Calu3 (cell line): ENCODE measurements at regions not wholly inside any gene's neighbourhood (a gene's known extent, or its start where the extent isn't known, plus 50 kb on each side); places are given as distances from the start of the nearest gene placed in this dataset.

ENCODE experiments used
- BruUV-seq: library from RNA; stranded (reverse); fragments of 400-500 nt; replicated peaks from 2 replicates; lab custom pipeline; 2021; lab: Mats Ljungman, UMichigan
- CTCF ChIA-PET: fragments of 300-600 bp; sonication (Branson Sonifier 250); formaldehyde crosslinking; loops from one replicate; lab custom pipeline; 2022; ENCODE audit warnings: antibody characterized with exemption; lab: Charles Lee
- DNase-seq: peaks from one replicate; pipeline ENCODE4 v3.0.0; 2022
- H3K27ac Mint-ChIP-seq: one replicate; pipeline ENCODE4 v1.8.0; 2022; ENCODE audit warnings: mixed read lengths; ENCODE audit not compliant: unreplicated experiment
- H3K27me3 Mint-ChIP-seq: one replicate; pipeline ENCODE4 v1.8.0; 2022; ENCODE audit warnings: mixed read lengths; ENCODE audit not compliant: unreplicated experiment
- H3K36me3 Mint-ChIP-seq: one replicate; pipeline ENCODE4 v1.8.0; 2022; ENCODE audit warnings: mild to moderate bottlenecking, moderate library complexity, mixed read lengths; ENCODE audit not compliant: insufficient read depth, unreplicated experiment
- H3K4me1 Mint-ChIP-seq: one replicate; pipeline ENCODE4 v1.8.0; 2022; ENCODE audit warnings: mild to moderate bottlenecking, low read depth, mixed read lengths; ENCODE audit not compliant: unreplicated experiment
- H3K4me3 Mint-ChIP-seq: one replicate; pipeline ENCODE4 v1.8.0; 2022; ENCODE audit warnings: mild to moderate bottlenecking, low read depth, moderate library complexity, mixed read lengths; ENCODE audit not compliant: unreplicated experiment
- H3K9me3 Mint-ChIP-seq: one replicate; pipeline ENCODE4 v1.8.0; 2022; ENCODE audit warnings: low read depth, mixed read lengths; ENCODE audit not compliant: unreplicated experiment
- intact Hi-C: fragments of 100-400 bp; cut with micrococcal nuclease; formaldehyde crosslinking; loops from one replicate; pipeline ENCODE4 v1.10.0; 2022; ENCODE audit not compliant: unreplicated experiment
- TF ChIP-seq, protein P1 (sequence below): fragments of 200-600 bp; IDR thresholded peaks from one replicate; pipeline ENCODE4 v1.8.0; 2022; ENCODE audit warnings: antibody characterized with exemption; ENCODE audit not compliant: unreplicated experiment

DNA sequence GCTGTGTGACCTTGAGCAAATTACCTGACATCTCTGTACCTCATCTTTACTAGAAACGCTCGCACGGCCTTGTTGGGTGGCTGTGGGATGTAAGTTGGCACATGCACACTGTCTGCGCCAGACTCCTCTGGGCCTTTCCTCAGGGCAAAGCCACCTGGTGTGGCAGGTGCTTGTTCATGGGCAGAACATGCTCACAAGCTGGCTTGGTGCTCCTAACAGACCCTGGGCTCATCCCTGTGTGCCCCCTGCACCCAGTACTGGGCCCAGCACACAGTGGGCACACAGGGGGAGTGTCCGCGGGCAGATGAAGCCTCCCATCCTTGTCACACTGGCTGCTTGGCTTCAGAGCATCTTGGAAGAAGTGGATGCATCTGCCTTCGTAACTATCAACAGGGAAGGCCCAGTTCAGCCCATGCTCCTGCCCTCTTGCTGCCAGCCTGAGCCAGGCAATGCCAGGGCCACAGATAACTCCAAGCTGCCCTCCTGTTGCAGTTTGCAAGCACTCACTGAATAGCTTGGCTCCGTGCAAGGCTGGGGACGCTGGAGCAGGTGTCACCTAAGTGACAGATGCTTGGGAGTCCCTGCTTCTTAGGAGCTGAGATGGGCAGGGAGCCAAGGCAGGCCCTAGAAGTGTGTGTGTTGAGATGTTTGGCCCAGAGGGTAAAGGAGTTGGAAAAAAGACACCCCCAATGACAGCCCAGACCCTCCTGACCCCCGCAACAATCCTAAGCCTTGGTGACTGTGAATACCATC is 123.9 kb downstream of the TUBA3C start:
- CTCF ChIA-PET: no interaction called here
- no peaks in the 10 kb centered on the region for H3K9me3 Mint-ChIP-seq
- H3K36me3 Mint-ChIP-seq: no peaks in the 10 kb centered on the region

DNA sequence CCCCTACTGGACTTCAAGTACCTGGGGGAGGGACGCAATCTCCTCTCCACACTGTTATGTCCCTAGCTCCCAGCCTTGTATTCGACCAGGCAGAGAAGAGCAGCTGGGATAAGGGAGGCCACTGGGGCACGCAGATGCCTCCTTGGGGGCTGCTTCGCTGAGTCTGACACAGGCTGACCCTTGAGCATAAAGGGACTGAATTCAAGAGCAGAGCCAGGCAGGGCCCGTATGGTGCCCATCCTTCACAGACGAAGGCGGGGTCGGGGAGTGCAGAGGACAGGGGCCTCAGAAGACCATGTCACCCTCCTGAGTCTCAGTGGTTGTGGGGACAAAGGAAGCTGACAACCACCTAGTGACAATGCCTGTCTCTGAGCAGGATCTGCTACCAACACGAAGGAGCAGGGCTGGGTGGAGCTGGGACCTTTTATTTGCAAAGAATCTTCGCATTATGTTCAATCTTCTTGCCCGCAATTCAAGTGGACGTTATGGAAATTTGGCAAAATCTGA is 124.6 kb downstream of the TUBA3C start:
- Mint-ChIP-seq H3K27ac (no peak overlapping the region), H3K4me3 (no peak overlapping the region), H3K9me3 (peaks cover 6% of the 10 kb centered on the region), H3K4me1 (no peaks in the 10 kb centered on the region), H3K36me3 (no peaks in the 10 kb centered on the region), H3K27me3 (no peaks in the 10 kb centered on the region)
- intact Hi-C loops: no loop called here
- TF ChIP-seq, protein P1, sequence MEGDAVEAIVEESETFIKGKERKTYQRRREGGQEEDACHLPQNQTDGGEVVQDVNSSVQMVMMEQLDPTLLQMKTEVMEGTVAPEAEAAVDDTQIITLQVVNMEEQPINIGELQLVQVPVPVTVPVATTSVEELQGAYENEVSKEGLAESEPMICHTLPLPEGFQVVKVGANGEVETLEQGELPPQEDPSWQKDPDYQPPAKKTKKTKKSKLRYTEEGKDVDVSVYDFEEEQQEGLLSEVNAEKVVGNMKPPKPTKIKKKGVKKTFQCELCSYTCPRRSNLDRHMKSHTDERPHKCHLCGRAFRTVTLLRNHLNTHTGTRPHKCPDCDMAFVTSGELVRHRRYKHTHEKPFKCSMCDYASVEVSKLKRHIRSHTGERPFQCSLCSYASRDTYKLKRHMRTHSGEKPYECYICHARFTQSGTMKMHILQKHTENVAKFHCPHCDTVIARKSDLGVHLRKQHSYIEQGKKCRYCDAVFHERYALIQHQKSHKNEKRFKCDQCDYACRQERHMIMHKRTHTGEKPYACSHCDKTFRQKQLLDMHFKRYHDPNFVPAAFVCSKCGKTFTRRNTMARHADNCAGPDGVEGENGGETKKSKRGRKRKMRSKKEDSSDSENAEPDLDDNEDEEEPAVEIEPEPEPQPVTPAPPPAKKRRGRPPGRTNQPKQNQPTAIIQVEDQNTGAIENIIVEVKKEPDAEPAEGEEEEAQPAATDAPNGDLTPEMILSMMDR: no peak
- DNase-seq: no peak
- no TSS peak for BruUV-seq
- CTCF ChIA-PET: no interaction called here

More for the DNA sequence above, 123.9 kb downstream of the TUBA3C start:
- DNase-seq: no peak
- intact Hi-C loops: no loop called here
- no peak overlapping the region for H3K27ac Mint-ChIP-seq
- no peak overlapping the region for H3K4me3 Mint-ChIP-seq
- no peaks in the 10 kb centered on the region for H3K27me3 Mint-ChIP-seq
- TF ChIP-seq, protein P1: no peak
- H3K4me1 Mint-ChIP-seq: no peaks in the 10 kb centered on the region
- no TSS peak for BruUV-seq

DNA sequence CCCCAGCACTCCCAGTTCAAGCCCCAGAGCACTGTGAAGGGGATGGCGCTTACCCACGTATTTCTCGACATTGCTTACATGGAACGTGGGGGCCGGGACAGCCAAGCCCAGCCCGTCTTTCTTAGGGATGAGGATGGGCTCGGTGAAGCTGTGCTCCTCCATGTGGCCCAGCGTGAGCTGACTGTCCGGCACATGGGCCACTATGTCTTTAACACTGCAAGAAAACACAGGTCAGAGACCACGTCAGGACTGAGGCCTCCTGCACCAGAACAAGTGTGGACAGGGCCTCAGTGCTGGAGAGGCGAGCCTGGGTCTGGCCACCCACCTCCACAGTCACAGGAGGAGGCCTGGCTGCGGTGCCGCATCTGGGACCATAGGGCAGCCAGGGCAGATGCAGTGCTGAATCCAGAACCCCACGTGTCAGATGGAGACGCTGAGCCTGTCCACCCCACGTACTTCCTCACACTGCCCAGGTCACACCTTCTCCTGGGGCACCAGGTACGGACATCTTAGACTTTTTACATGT is 125.2 kb downstream of the TUBA3C start:
- no peak for DNase-seq
- BruUV-seq: no TSS peak
- Mint-ChIP-seq H3K36me3 (no peaks in the 10 kb centered on the region), H3K27ac (no peak overlapping the region), H3K27me3 (no peaks in the 10 kb centered on the region), H3K9me3 (peaks cover 12% of the 10 kb centered on the region), H3K4me3 (no peak overlapping the region), H3K4me1 (no peaks in the 10 kb centered on the region)
- intact Hi-C loops: no loop called here
- TF ChIP-seq, protein P1: no peak
- CTCF ChIA-PET: no interaction called here

DNA sequence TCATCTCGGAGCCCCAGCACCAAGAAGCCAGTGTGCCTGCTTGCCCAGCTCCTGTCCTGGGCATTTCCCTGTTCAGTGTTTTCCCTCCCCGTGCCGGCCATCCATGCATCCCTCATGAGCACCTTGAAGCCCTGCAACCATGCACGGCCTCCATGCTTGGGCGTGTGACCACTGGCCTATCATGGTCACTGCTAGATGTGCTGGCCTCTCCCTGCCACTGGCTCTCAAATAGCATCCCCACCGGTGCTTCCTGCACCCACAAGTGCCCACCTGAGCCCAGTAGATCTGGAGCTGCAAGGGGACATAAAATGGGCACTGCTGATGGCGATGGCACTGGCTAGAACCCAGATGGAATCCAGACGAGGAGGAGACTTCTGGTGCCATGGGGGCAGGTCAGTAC is 126.0 kb downstream of the TUBA3C start:
- no TSS peak for BruUV-seq
- TF ChIP-seq, protein P1: no peak
- no peak for DNase-seq
- Mint-ChIP-seq H3K4me3 (no peak overlapping the region), H3K36me3 (no peaks in the 10 kb centered on the region), H3K4me1 (no peaks in the 10 kb centered on the region), H3K27me3 (no peaks in the 10 kb centered on the region), H3K27ac (no peak overlapping the region), H3K9me3 (peaks cover 14% of the 10 kb centered on the region)
- intact Hi-C loops: no loop called here
- CTCF ChIA-PET: no interaction called here
